ENCODE measurements at regions not wholly inside any gene's neighbourhood (a gene's known extent, or its start where the extent isn't known, plus 50 kb on each side); places are given as distances from the start of the nearest gene placed in this dataset.

GRCh38 chr4:155081222-155081621, 127.2 kb upstream of the NPY2R start:
- DNase-seq (ENCODE audit: low read depth) = no peak
- TF ChIP-seq, protein P1, sequence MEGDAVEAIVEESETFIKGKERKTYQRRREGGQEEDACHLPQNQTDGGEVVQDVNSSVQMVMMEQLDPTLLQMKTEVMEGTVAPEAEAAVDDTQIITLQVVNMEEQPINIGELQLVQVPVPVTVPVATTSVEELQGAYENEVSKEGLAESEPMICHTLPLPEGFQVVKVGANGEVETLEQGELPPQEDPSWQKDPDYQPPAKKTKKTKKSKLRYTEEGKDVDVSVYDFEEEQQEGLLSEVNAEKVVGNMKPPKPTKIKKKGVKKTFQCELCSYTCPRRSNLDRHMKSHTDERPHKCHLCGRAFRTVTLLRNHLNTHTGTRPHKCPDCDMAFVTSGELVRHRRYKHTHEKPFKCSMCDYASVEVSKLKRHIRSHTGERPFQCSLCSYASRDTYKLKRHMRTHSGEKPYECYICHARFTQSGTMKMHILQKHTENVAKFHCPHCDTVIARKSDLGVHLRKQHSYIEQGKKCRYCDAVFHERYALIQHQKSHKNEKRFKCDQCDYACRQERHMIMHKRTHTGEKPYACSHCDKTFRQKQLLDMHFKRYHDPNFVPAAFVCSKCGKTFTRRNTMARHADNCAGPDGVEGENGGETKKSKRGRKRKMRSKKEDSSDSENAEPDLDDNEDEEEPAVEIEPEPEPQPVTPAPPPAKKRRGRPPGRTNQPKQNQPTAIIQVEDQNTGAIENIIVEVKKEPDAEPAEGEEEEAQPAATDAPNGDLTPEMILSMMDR (conservative IDR thresholded peaks at IDR 0.05; ENCODE audit: low read depth, low read length) = no peak
- no peak overlapping the region for H3K4me3 ChIP-seq (ENCODE audit: low read depth, low read length)

DNA sequence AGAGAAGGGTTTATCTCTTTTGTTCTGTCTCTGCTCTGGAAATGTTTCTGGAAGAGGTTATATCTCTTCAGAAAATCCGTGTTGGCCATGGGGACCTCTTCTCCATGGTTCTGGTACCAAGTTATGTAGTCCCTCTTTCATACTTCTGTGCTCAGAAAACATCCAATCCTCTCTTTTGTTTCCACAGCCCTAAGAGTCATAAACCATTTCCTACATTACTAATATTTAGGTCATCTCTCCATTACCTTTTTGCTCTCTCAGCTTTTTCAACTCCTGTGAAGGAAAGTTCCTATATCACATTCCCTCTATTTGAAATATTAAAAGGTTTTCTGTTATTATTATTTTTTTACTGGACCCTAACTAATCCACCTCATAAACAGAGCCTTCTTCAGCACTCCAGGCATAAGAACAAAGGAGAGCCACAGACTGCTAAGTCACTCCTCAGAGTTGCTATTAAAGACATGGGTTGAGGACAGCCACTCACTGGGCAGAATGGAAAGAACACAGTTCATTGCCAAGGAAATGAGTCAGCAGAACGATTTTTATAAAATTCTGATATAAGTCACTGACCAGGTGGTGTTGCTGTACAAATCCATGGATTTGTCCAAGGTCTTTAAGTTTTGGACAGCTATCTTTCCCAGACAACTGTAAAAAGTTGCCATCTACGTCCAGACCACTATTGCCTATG, 122.4 kb upstream of the NPY2R start:
- no peak overlapping the region for H3K4me3 ChIP-seq (ENCODE audit: low read depth, low read length)
- TF ChIP-seq, protein P1 (conservative IDR thresholded peaks at IDR 0.05; ENCODE audit: low read depth, low read length) = no peak
- DNase-seq (ENCODE audit: low read depth) = no peak

GRCh38 chr4:155094201-155094820, 114.1 kb upstream of the NPY2R start:
- no peak for DNase-seq (ENCODE audit: low read depth)
- TF ChIP-seq, protein P1 (conservative IDR thresholded peaks at IDR 0.05; ENCODE audit: low read depth, low read length) = no peak
- H3K4me3 ChIP-seq (ENCODE audit: low read depth, low read length) = no peak overlapping the region

GRCh38 chr4:155099231-155099630, 109.2 kb upstream of the NPY2R start:
- DNase-seq (ENCODE audit: low read depth) = no peak
- TF ChIP-seq, protein P1 (conservative IDR thresholded peaks at IDR 0.05; ENCODE audit: low read depth, low read length) = no peak
- H3K4me3 ChIP-seq (ENCODE audit: low read depth, low read length) = no peak overlapping the region

DNA sequence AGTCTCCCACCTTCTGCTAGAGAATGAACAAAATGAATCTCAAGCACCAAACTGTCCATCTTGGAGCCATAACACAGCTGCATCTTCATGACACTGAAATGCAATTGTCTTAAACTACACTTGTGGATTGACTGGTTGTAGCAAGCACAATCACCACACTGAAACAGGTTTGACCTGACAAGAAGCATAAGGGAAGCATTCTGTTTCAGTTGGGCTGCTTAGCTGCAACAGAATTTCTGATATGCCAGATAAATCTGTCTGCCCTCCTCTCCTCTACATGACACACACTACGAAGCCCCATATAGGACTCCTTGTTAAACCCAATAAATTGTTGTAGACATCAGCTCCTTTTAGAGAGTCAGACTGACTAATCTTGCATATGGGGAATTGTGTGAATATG, 101.8 kb upstream of the NPY2R start:
- no peak for DNase-seq (ENCODE audit: low read depth)
- TF ChIP-seq, protein P1 (conservative IDR thresholded peaks at IDR 0.05; ENCODE audit: low read depth, low read length) = no peak
- H3K4me3 ChIP-seq (ENCODE audit: low read depth, low read length) = no peak overlapping the region

DNA sequence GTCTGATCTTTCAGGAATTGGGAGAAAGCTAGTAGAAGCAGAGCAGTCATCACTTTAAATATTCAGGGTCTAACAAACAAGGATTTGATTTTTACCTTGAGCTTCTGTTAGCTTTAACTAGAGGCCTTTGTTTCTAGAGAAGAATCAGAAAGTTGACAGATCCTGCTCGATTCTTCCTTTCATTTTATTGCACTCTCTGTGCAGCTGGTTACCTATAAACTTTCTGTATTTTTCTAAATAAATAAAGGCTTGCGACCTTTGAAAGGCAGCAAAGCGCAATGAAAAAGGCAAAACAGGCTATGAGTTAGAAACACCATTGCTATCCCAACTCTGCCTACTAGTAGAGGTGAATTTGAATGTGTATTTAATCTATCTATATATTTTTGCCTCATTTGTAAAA, 101.4 kb upstream of the NPY2R start:
- TF ChIP-seq, protein P1 (conservative IDR thresholded peaks at IDR 0.05; ENCODE audit: low read depth, low read length) = no peak

GRCh38 chr4:155114790-155115189, 93.6 kb upstream of the NPY2R start:
- no peak overlapping the region for H3K4me3 ChIP-seq (ENCODE audit: low read depth, low read length)
- no peak for DNase-seq (ENCODE audit: low read depth)
- TF ChIP-seq, protein P1 (conservative IDR thresholded peaks at IDR 0.05; ENCODE audit: low read depth, low read length) = no peak

More for the DNA sequence above, 101.4 kb upstream of the NPY2R start:
- no peak overlapping the region for H3K4me3 ChIP-seq (ENCODE audit: low read depth, low read length)
- no peak for DNase-seq (ENCODE audit: low read depth)

All from epithelial cell of proximal tubule (primary cell).